ENCODE measurements at regions not wholly inside any gene's neighbourhood (a gene's known extent, or its start where the extent isn't known, plus 50 kb on each side); places are given as distances from the start of the nearest gene placed in this dataset.

- no peak for DNase-seq
Observed at GRCh38 chr16:74030000-74030706, 266.5 kb upstream of the PSMD7 start.

- DNase-seq = no peak
Observed at GRCh38 chr16:74029115-74029792, 267.4 kb upstream of the PSMD7 start.

GRCh38 chr16:74026373-74027281, 270.0 kb upstream of the PSMD7 start:
- DNase-seq = no peak

- DNase-seq = no peak
Observed at GRCh38 chr16:74024953-74025352, 271.7 kb upstream of the PSMD7 start.

- no peak for DNase-seq
Observed at GRCh38 chr16:74020095-74020670, 276.4 kb upstream of the PSMD7 start.

GRCh38 chr16:74019612-74020011, 277.0 kb upstream of the PSMD7 start:
- DNase-seq = no peak

- DNase-seq = no peak
Observed at GRCh38 chr16:74015953-74016352, 280.7 kb upstream of the PSMD7 start.

- DNase-seq = no peak
Observed at GRCh38 chr16:73998707-73999106, 297.9 kb upstream of the PSMD7 start.

- DNase-seq = no peak
Observed at GRCh38 chr16:73997971-73998370, 298.6 kb upstream of the PSMD7 start.

- DNase-seq = no peak
Observed at GRCh38 chr16:73997340-73997711, 299.3 kb upstream of the PSMD7 start.

- DNase-seq = no peak
Observed at GRCh38 chr16:73996624-73997339, 299.8 kb upstream of the PSMD7 start.

- DNase-seq = no peak
Observed at GRCh38 chr16:73993878-73994277, 302.7 kb upstream of the PSMD7 start.

- DNase-seq = no peak
Observed at GRCh38 chr16:73978407-73978784, 318.2 kb upstream of the PSMD7 start.

GRCh38 chr16:73976644-73977043, 320.0 kb upstream of the PSMD7 start:
- DNase-seq = no peak

GRCh38 chr16:73973174-73973573, 323.4 kb upstream of the PSMD7 start:
- DNase-seq = no peak

GRCh38 chr16:73966851-73967250, 329.8 kb upstream of the PSMD7 start:
- DNase-seq = no peak

- no peak for DNase-seq
Observed at GRCh38 chr16:73965591-73965990, 331.0 kb upstream of the PSMD7 start.

- peak; percentile 34 for DNase-seq
Observed at GRCh38 chr16:73956587-73957494, 339.8 kb upstream of the PSMD7 start.

- no peak for DNase-seq
Observed at GRCh38 chr16:73955702-73956101, 340.9 kb upstream of the PSMD7 start.

GRCh38 chr16:73955255-73955654, 341.4 kb upstream of the PSMD7 start:
- DNase-seq = no peak

GRCh38 chr16:73951481-73951880, 345.1 kb upstream of the PSMD7 start:
- DNase-seq = no peak

Measured in activated CD4-positive, alpha-beta T cell treated with anti-CD3 and anti-CD28 coated beads, Interleukin-2, amount 50 U/mL, for 16 hours (primary cell).